ENCODE measurements at regions not wholly inside any gene's neighbourhood (a gene's known extent, or its start where the extent isn't known, plus 50 kb on each side); places are given as distances from the start of the nearest gene placed in this dataset.

DNA sequence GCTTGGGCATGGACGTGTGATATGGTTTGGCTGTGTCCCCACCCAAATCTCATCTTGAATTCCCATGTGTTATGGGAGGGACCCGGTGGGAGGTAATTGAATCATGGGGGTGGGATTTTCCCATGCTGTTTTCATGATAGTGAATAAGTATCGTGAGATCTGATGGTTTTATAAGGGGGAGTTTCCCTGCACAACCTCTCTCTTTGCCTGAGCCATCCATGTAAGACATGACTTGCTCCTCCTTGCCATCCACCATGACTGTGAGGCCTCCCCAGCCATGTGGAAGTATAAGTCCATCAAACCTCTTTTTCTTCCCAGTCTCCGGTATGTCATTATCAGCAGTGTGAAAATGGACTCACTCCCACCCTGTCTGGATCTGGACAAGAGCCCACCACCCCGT lies 393.4 kb downstream of the SEC14L1 start:
- TF ChIP-seq, protein P1, sequence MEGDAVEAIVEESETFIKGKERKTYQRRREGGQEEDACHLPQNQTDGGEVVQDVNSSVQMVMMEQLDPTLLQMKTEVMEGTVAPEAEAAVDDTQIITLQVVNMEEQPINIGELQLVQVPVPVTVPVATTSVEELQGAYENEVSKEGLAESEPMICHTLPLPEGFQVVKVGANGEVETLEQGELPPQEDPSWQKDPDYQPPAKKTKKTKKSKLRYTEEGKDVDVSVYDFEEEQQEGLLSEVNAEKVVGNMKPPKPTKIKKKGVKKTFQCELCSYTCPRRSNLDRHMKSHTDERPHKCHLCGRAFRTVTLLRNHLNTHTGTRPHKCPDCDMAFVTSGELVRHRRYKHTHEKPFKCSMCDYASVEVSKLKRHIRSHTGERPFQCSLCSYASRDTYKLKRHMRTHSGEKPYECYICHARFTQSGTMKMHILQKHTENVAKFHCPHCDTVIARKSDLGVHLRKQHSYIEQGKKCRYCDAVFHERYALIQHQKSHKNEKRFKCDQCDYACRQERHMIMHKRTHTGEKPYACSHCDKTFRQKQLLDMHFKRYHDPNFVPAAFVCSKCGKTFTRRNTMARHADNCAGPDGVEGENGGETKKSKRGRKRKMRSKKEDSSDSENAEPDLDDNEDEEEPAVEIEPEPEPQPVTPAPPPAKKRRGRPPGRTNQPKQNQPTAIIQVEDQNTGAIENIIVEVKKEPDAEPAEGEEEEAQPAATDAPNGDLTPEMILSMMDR (IDR thresholded peaks at IDR 0.05; ENCODE audit: low read depth, low read length, poor library complexity, severe bottlenecking) = no peak
- TF ChIP-seq EZH2phosphoT487 (IDR thresholded peaks at IDR 0.05; ENCODE audit: borderline replicate concordance, low read length) = no peak
